ENCODE measurements at regions not wholly inside any gene's neighbourhood (a gene's known extent, or its start where the extent isn't known, plus 50 kb on each side); places are given as distances from the start of the nearest gene placed in this dataset.

DNA sequence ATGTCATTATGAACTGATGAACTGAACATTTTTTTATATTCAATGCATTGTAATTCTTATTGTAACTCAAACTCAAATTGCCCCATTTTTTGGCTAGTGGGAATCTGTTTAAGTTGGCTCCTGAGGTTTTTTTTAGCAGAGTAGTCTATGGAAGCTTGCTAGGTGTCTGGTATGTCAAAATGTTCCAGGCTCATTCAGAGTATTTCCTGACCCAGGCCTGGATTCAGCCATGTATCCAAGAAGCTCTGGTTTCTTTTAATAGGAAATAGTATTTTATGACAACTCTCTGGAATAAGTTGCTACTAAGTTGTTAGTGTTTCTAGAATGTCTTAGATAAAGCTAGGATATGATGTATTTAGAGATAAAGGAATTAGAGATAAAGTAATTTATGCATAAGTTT lies 288.0 kb downstream of the ARL4A start:
- H3K9ac ChIP-seq, result no peak overlapping the region

DNA sequence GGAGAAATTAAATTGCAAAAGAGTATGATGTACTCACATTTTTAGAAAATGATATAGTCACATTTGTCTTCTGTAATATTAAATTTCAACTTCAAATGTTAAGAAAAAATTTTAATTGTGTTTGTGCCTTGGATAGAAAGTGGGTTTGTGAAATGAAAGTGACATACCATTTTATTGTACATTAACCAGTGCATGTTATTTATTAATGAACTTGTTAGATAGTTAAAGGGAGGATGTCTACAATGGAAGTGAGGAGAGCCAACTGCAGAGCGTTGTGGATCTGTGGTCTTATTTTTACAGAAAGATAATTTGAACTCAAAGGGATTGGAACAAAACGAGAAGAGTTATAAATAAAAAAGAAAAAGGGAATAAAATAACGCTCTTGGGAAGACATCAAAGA lies 291.7 kb downstream of the ARL4A start:
- H2AFZ ChIP-seq (ENCODE audit: low read depth), result no peak overlapping the region
- H4K20me1 ChIP-seq (ENCODE audit: insufficient read depth), result no peaks in the 10 kb centered on the region
- no peaks in the 10 kb centered on the region for H3K79me2 ChIP-seq (ENCODE audit: insufficient read depth, low read depth)
- H3K27ac ChIP-seq, result no peak overlapping the region
- H3K4me2 ChIP-seq, result no peak overlapping the region
- no peak for TF ChIP-seq CTCF (conservative IDR thresholded peaks at IDR 0.05; ENCODE audit: low read depth, low read length)
- H3K9ac ChIP-seq, result no peak overlapping the region
- H3K27me3 ChIP-seq (ENCODE audit: insufficient read depth, low read depth), result no peaks in the 10 kb centered on the region
- H3K4me1 ChIP-seq (ENCODE audit: low read depth, poor library complexity, severe bottlenecking), result peaks cover 7% of the 10 kb centered on the region
- no peak overlapping the region for H3K4me3 ChIP-seq (IDR thresholded peaks at IDR 0.05; ENCODE audit: insufficient read depth, low read depth, low read length)
- no peaks in the 10 kb centered on the region for H3K36me3 ChIP-seq (ENCODE audit: insufficient read depth)

More for the DNA sequence above, 288.0 kb downstream of the ARL4A start:
- Histone ChIP-seq H3K27ac (no peak overlapping the region), H3K27me3 (ENCODE audit: insufficient read depth, low read depth) (no peaks in the 10 kb centered on the region), H3K4me2 (no peak overlapping the region), H3K36me3 (ENCODE audit: insufficient read depth) (no peaks in the 10 kb centered on the region), H4K20me1 (ENCODE audit: insufficient read depth) (no peaks in the 10 kb centered on the region), H3K4me1 (ENCODE audit: low read depth, poor library complexity, severe bottlenecking) (no peaks in the 10 kb centered on the region), H3K4me3 (IDR thresholded peaks at IDR 0.05; ENCODE audit: insufficient read depth, low read depth, low read length) (no peak overlapping the region), H2AFZ (ENCODE audit: low read depth) (no peak overlapping the region), H3K79me2 (ENCODE audit: insufficient read depth, low read depth) (no peaks in the 10 kb centered on the region)
- TF ChIP-seq CTCF (conservative IDR thresholded peaks at IDR 0.05; ENCODE audit: low read depth, low read length), result no peak

DNA sequence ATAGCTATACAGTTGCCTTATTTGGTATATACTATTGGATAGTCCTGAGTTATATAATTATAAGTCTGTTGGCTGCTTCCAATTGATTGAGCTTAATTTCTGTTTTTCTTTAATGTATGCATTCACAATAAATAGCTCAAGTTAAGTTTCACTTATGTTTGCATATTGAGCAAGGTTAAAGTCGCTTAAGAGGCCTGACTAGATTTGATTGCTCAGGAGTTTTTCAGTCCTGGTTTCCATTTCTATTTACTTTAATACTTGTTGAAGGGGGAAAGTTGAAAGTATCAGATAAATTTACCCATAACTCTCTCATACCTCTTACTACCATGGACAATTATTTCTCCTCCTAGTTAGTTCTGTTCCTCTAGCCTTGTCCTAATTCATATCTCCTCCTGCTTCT lies 294.7 kb downstream of the ARL4A start:
- Histone ChIP-seq H3K79me2 (ENCODE audit: insufficient read depth, low read depth) (no peaks in the 10 kb centered on the region), H3K9ac (no peak overlapping the region), H3K27me3 (ENCODE audit: insufficient read depth, low read depth) (no peaks in the 10 kb centered on the region), H3K4me3 (IDR thresholded peaks at IDR 0.05; ENCODE audit: insufficient read depth, low read depth, low read length) (no peak overlapping the region), H4K20me1 (ENCODE audit: insufficient read depth) (no peaks in the 10 kb centered on the region), H2AFZ (ENCODE audit: low read depth) (no peak overlapping the region), H3K27ac (no peak overlapping the region), H3K36me3 (ENCODE audit: insufficient read depth) (no peaks in the 10 kb centered on the region), H3K4me2 (no peak overlapping the region; the same call in 1 of the 2 replicates), H3K4me1 (ENCODE audit: low read depth, poor library complexity, severe bottlenecking) (peaks cover 7% of the 10 kb centered on the region)
- no peak for TF ChIP-seq CTCF (conservative IDR thresholded peaks at IDR 0.05; ENCODE audit: low read depth, low read length)

GRCh38 chr7:12984117-12984516 lies 296.7 kb downstream of the ARL4A start:
- H3K9ac ChIP-seq, result no peak overlapping the region
- H3K4me1 ChIP-seq (ENCODE audit: low read depth, poor library complexity, severe bottlenecking), result peaks cover 7% of the 10 kb centered on the region
- no peak overlapping the region for H3K4me3 ChIP-seq (IDR thresholded peaks at IDR 0.05; ENCODE audit: insufficient read depth, low read depth, low read length)
- H3K27me3 ChIP-seq (ENCODE audit: insufficient read depth, low read depth), result no peaks in the 10 kb centered on the region
- H3K79me2 ChIP-seq (ENCODE audit: insufficient read depth, low read depth), result no peaks in the 10 kb centered on the region
- no peak overlapping the region for H2AFZ ChIP-seq (ENCODE audit: low read depth)
- H3K27ac ChIP-seq, result no peak overlapping the region
- no peaks in the 10 kb centered on the region for H4K20me1 ChIP-seq (ENCODE audit: insufficient read depth)
- no peaks in the 10 kb centered on the region for H3K36me3 ChIP-seq (ENCODE audit: insufficient read depth)
- no peak overlapping the region for H3K4me2 ChIP-seq
- TF ChIP-seq CTCF (conservative IDR thresholded peaks at IDR 0.05; ENCODE audit: low read depth, low read length), result no peak

Measured in KMS-11 (cell line).